Uterus (tissue), 2 donors: ENCODE measurements at regions not wholly inside any gene's neighbourhood (a gene's known extent, or its start where the extent isn't known, plus 50 kb on each side); places are given as distances from the start of the nearest gene placed in this dataset.

Source experiments
- CTCF ChIP-seq, 4 experiments: fragments of 200-600 bp in 2 of 4; fragments of 450-650 bp in 2 of 4; sonication (generic) in 2 of 4; IDR thresholded peaks; one replicate each; pipeline ENCODE4 v1.5.1; 2016 to 2019; ENCODE audit warnings: antibody characterized with exemption in 4 of 4, mild to moderate bottlenecking in 2 of 4, moderate library complexity in 1 of 4
- POLR2A ChIP-seq, 2 donors: fragments of 450-650 bp; IDR thresholded peaks; one replicate each; pipeline ENCODE4 v1.6.1; 2016; ENCODE audit warnings: antibody characterized with exemption in 2 of 2, mild to moderate bottlenecking in 1 of 2, moderate library complexity in 1 of 2

- TF ChIP-seq POLR2A (IDR thresholded peaks at IDR 0.05) (no peak), CTCF (IDR thresholded peaks at IDR 0.05) (no peak)
These were observed 526.8 kb downstream of the CD83 start for GRCh38 chr6:14644381-14644780.
